ENCODE measurements at regions not wholly inside any gene's neighbourhood (a gene's known extent, or its start where the extent isn't known, plus 50 kb on each side); places are given as distances from the start of the nearest gene placed in this dataset.

- no peaks in the 10 kb centered on the region for H3K9me3 ChIP-seq
- no peaks in the 10 kb centered on the region for H3K4me1 ChIP-seq
- no peak overlapping the region for H3K4me3 ChIP-seq
- no peaks in the 10 kb centered on the region for H3K27me3 ChIP-seq
- intact Hi-C loops (cut with DNase I; ENCODE audit: low total_unique reads): no loop called here
- DNase-seq: no peak
- H3K27ac ChIP-seq: no peak overlapping the region
- TF ChIP-seq CTCF (IDR thresholded peaks at IDR 0.05): no peak
- no peaks in the 10 kb centered on the region for H3K36me3 ChIP-seq
These were observed 136.7 kb downstream of the AQP9 start for GRCh38 chr15:58274885-58275284.

- Histone ChIP-seq H3K27me3 (no peaks in the 10 kb centered on the region), H3K4me3 (no peak overlapping the region), H3K4me1 (no peaks in the 10 kb centered on the region), H3K9me3 (no peaks in the 10 kb centered on the region), H3K36me3 (no peaks in the 10 kb centered on the region), H3K27ac (no peak overlapping the region)
- DNase-seq: no peak
- intact Hi-C loops (cut with DNase I; ENCODE audit: low total_unique reads): no loop called here
- no peak for TF ChIP-seq CTCF (IDR thresholded peaks at IDR 0.05)
These were observed 137.6 kb downstream of the AQP9 start for GRCh38 chr15:58275785-58276184.

GRCh38 chr15:58276924-58277323, 138.7 kb downstream of the AQP9 start:
- Histone ChIP-seq H3K27me3 (no peaks in the 10 kb centered on the region), H3K36me3 (no peaks in the 10 kb centered on the region), H3K4me3 (no peak overlapping the region), H3K4me1 (no peaks in the 10 kb centered on the region), H3K27ac (no peak overlapping the region), H3K9me3 (no peaks in the 10 kb centered on the region)
- intact Hi-C loops (cut with DNase I; ENCODE audit: low total_unique reads): no loop called here
- DNase-seq: no peak
- no peak for TF ChIP-seq CTCF (IDR thresholded peaks at IDR 0.05)

DNA sequence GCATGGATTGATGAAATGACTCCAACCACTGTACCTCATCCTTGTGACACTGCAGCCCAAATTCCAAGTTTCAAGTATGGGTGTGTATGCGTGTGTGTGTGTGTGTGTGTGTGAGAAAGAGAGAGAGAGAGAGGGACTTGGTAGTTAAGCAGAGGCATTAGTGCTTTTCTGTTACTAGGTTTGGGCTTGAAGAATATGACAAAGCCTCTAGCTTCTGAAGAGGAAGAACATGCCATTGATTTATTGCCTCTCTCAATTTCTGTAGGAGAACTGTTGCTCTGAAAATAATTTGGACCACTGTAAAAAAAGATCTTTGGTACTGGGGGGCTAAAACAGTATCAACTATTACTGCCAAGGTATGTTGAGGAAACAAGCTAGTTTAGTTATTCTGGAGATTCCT, 139.2 kb downstream of the AQP9 start:
- no peak for DNase-seq
- no peaks in the 10 kb centered on the region for H3K27me3 ChIP-seq
- no peak overlapping the region for H3K4me3 ChIP-seq
- H3K9me3 ChIP-seq: no peaks in the 10 kb centered on the region
- no peak overlapping the region for H3K27ac ChIP-seq
- intact Hi-C loops (cut with DNase I; ENCODE audit: low total_unique reads): no loop called here
- no peaks in the 10 kb centered on the region for H3K4me1 ChIP-seq
- no peaks in the 10 kb centered on the region for H3K36me3 ChIP-seq
- TF ChIP-seq CTCF (IDR thresholded peaks at IDR 0.05): no peak

GRCh38 chr15:58279106-58279505, 140.9 kb downstream of the AQP9 start:
- intact Hi-C loops (cut with DNase I; ENCODE audit: low total_unique reads): no loop called here
- DNase-seq: no peak

More at GRCh38 chr15:58279106-58279505, 140.9 kb downstream of the AQP9 start:
- no peaks in the 10 kb centered on the region for H3K4me1 ChIP-seq
- TF ChIP-seq CTCF (IDR thresholded peaks at IDR 0.05): no peak
- no peaks in the 10 kb centered on the region for H3K9me3 ChIP-seq
- H3K27ac ChIP-seq: no peak overlapping the region
- H3K36me3 ChIP-seq: no peaks in the 10 kb centered on the region
- no peak overlapping the region for H3K4me3 ChIP-seq
- no peaks in the 10 kb centered on the region for H3K27me3 ChIP-seq
